Vagina (tissue), 2 donors: ENCODE measurements at regions not wholly inside any gene's neighbourhood (a gene's known extent, or its start where the extent isn't known, plus 50 kb on each side); places are given as distances from the start of the nearest gene placed in this dataset.

Experiments
- CTCF ChIP-seq, 3 experiments: fragments of 450-650 bp in 2 of 3; fragments of 200-600 bp in 1 of 3; sonication (generic) in 1 of 3; IDR thresholded peaks; one replicate each; pipeline ENCODE4 v1.5.1; 2017 to 2019; ENCODE audit warnings: antibody characterized with exemption in 3 of 3, mild to moderate bottlenecking in 2 of 3, moderate library complexity in 2 of 3
- POLR2A ChIP-seq, 2 donors: fragments of 450-650 bp; IDR thresholded peaks; one replicate each; pipeline ENCODE4 v1.6.1; 2017; ENCODE audit warnings: antibody characterized with exemption in 2 of 2, mild to moderate bottlenecking in 2 of 2, moderate library complexity in 2 of 2

GRCh38 chr22:48712558-48713271, 1115.0 kb downstream of the BRD1 start:
- no peak for TF ChIP-seq POLR2A (IDR thresholded peaks at IDR 0.05)
- no peak for TF ChIP-seq CTCF (IDR thresholded peaks at IDR 0.05)
